ENCODE measurements at regions not wholly inside any gene's neighbourhood (a gene's known extent, or its start where the extent isn't known, plus 50 kb on each side); places are given as distances from the start of the nearest gene placed in this dataset.

- ATAC-seq: no peak
- no peak for TF ChIP-seq TCF4 (CRISPR knock-in tag; IDR thresholded peaks at IDR 0.05; ENCODE audit: borderline replicate concordance)
- no peak for TF ChIP-seq ZFP3 (CRISPR knock-in tag; IDR thresholded peaks at IDR 0.05)
- TF ChIP-seq, protein P1, sequence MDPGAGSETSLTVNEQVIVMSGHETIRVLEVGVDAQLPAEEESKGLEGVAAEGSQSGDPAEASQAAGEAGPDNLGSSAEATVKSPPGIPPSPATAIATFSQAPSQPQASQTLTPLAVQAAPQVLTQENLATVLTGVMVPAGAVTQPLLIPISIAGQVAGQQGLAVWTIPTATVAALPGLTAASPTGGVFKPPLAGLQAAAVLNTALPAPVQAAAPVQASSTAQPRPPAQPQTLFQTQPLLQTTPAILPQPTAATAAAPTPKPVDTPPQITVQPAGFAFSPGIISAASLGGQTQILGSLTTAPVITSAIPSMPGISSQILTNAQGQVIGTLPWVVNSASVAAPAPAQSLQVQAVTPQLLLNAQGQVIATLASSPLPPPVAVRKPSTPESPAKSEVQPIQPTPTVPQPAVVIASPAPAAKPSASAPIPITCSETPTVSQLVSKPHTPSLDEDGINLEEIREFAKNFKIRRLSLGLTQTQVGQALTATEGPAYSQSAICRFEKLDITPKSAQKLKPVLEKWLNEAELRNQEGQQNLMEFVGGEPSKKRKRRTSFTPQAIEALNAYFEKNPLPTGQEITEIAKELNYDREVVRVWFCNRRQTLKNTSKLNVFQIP (CRISPR knock-in tag; IDR thresholded peaks at IDR 0.05; ENCODE audit: borderline replicate concordance, low read depth): no peak
- no peak for TF ChIP-seq ISL1 (CRISPR knock-in tag; IDR thresholded peaks at IDR 0.05)
- no peak for TF ChIP-seq ESRRG (CRISPR knock-in tag; IDR thresholded peaks at IDR 0.05)
- TF ChIP-seq CSDC2 (CRISPR knock-in tag; IDR thresholded peaks at IDR 0.05): no peak
- no peak for TF ChIP-seq PPARA (CRISPR knock-in tag; IDR thresholded peaks at IDR 0.05; ENCODE audit: borderline replicate concordance)
Observed at GRCh38 chr3:26252001-26252400, 370.6 kb upstream of the LRRC3B start.

DNA sequence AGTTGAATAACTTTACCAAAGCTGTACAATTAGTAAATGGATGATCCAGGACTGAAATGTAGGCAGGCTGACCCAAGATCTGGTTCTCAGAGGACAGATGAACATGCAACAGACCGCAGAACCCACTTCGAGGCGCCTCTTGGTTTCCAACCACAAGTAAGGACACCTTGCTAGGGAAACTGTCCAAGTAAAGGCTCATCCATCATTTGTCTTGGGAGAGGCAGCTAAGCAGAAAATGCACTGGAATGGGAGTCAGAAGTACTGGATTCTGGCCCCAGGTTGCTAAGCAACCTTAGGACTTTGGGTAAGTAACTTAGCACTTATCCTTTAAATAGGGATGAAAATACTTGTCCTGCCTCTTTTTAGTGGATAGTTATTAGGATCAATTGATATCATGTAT, 366.3 kb upstream of the LRRC3B start:
- ATAC-seq: no peak

GRCh38 chr3:26259176-26259575, 363.4 kb upstream of the LRRC3B start:
- TF ChIP-seq BACH2 (CRISPR knock-in tag; IDR thresholded peaks at IDR 0.05; ENCODE audit: borderline replicate concordance) (no peak), ZNF70 (CRISPR knock-in tag; IDR thresholded peaks at IDR 0.05) (no peak), TCF4 (CRISPR knock-in tag; IDR thresholded peaks at IDR 0.05; ENCODE audit: borderline replicate concordance) (no peak), ESRRG (CRISPR knock-in tag; IDR thresholded peaks at IDR 0.05) (no peak), CSRNP3 (CRISPR knock-in tag; IDR thresholded peaks at IDR 0.05) (no peak), ZC3H10 (CRISPR knock-in tag; IDR thresholded peaks at IDR 0.05) (no peak), ARNTL (CRISPR knock-in tag; IDR thresholded peaks at IDR 0.05; ENCODE audit: borderline replicate concordance, low read depth) (no peak), GLIS3 (CRISPR knock-in tag; IDR thresholded peaks at IDR 0.05) (no peak), CREB5 (CRISPR knock-in tag; IDR thresholded peaks at IDR 0.05; ENCODE audit: low read depth) (no peak), ZNF565 (CRISPR knock-in tag; conservative IDR thresholded peaks at IDR 0.05; ENCODE audit: low read depth) (no peak), TOX (CRISPR knock-in tag; IDR thresholded peaks at IDR 0.05; ENCODE audit: borderline replicate concordance) (no peak), CSDC2 (CRISPR knock-in tag; IDR thresholded peaks at IDR 0.05) (no peak), ZNF8 (CRISPR knock-in tag; IDR thresholded peaks at IDR 0.05) (no peak), RARB (CRISPR knock-in tag; IDR thresholded peaks at IDR 0.05) (no peak), ZFP3 (CRISPR knock-in tag; IDR thresholded peaks at IDR 0.05) (no peak), PPARA (CRISPR knock-in tag; IDR thresholded peaks at IDR 0.05; ENCODE audit: borderline replicate concordance) (no peak)
- TF ChIP-seq, protein P1 (CRISPR knock-in tag; IDR thresholded peaks at IDR 0.05; ENCODE audit: borderline replicate concordance, low read depth): no peak
- TF ChIP-seq, protein P2, sequence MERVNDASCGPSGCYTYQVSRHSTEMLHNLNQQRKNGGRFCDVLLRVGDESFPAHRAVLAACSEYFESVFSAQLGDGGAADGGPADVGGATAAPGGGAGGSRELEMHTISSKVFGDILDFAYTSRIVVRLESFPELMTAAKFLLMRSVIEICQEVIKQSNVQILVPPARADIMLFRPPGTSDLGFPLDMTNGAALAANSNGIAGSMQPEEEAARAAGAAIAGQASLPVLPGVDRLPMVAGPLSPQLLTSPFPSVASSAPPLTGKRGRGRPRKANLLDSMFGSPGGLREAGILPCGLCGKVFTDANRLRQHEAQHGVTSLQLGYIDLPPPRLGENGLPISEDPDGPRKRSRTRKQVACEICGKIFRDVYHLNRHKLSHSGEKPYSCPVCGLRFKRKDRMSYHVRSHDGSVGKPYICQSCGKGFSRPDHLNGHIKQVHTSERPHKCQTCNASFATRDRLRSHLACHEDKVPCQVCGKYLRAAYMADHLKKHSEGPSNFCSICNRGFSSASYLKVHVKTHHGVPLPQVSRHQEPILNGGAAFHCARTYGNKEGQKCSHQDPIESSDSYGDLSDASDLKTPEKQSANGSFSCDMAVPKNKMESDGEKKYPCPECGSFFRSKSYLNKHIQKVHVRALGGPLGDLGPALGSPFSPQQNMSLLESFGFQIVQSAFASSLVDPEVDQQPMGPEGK (CRISPR knock-in tag; IDR thresholded peaks at IDR 0.05; ENCODE audit: borderline replicate concordance): no peak
- TF ChIP-seq, protein P3, sequence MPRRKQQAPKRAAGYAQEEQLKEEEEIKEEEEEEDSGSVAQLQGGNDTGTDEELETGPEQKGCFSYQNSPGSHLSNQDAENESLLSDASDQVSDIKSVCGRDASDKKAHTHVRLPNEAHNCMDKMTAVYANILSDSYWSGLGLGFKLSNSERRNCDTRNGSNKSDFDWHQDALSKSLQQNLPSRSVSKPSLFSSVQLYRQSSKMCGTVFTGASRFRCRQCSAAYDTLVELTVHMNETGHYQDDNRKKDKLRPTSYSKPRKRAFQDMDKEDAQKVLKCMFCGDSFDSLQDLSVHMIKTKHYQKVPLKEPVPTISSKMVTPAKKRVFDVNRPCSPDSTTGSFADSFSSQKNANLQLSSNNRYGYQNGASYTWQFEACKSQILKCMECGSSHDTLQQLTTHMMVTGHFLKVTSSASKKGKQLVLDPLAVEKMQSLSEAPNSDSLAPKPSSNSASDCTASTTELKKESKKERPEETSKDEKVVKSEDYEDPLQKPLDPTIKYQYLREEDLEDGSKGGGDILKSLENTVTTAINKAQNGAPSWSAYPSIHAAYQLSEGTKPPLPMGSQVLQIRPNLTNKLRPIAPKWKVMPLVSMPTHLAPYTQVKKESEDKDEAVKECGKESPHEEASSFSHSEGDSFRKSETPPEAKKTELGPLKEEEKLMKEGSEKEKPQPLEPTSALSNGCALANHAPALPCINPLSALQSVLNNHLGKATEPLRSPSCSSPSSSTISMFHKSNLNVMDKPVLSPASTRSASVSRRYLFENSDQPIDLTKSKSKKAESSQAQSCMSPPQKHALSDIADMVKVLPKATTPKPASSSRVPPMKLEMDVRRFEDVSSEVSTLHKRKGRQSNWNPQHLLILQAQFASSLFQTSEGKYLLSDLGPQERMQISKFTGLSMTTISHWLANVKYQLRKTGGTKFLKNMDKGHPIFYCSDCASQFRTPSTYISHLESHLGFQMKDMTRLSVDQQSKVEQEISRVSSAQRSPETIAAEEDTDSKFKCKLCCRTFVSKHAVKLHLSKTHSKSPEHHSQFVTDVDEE (CRISPR knock-in tag; IDR thresholded peaks at IDR 0.05): no peak
- ATAC-seq: no peak

More for the DNA sequence above, 366.3 kb upstream of the LRRC3B start:
- TF ChIP-seq ZNF565 (CRISPR knock-in tag; conservative IDR thresholded peaks at IDR 0.05; ENCODE audit: low read depth): no peak
- TF ChIP-seq ISL1 (CRISPR knock-in tag; IDR thresholded peaks at IDR 0.05): no peak
- TF ChIP-seq ZFP3 (CRISPR knock-in tag; IDR thresholded peaks at IDR 0.05): no peak
- TF ChIP-seq ZFP30 (CRISPR knock-in tag; IDR thresholded peaks at IDR 0.05): no peak
- TF ChIP-seq ARNTL (CRISPR knock-in tag; IDR thresholded peaks at IDR 0.05; ENCODE audit: borderline replicate concordance, low read depth): no peak
- TF ChIP-seq ZNF70 (CRISPR knock-in tag; IDR thresholded peaks at IDR 0.05): no peak
- no peak for TF ChIP-seq BACH2 (CRISPR knock-in tag; IDR thresholded peaks at IDR 0.05; ENCODE audit: borderline replicate concordance)
- no peak for TF ChIP-seq SNAI2 (CRISPR knock-in tag; IDR thresholded peaks at IDR 0.05)

Measured in SK-N-SH treated with all-trans-retinoic acid at 6 μM for 48 hours (cell line).